ENCODE measurements at regions not wholly inside any gene's neighbourhood (a gene's known extent, or its start where the extent isn't known, plus 50 kb on each side); places are given as distances from the start of the nearest gene placed in this dataset.

GRCh38 chr10:130998642-130999041 is 312.9 kb downstream of the TCERG1L start:
- no peaks in the 10 kb centered on the region for H3K9me3 ChIP-seq (ENCODE audit: control insufficient read depth, low read length, poor library complexity, severe bottlenecking)
- ATAC-seq (no peak), DNase-seq (no peak)
- no peak overlapping the region for H3K27ac Mint-ChIP-seq
- no peak overlapping the region for H3K4me3 Mint-ChIP-seq
- no peaks in the 10 kb centered on the region for H3K36me3 Mint-ChIP-seq (ENCODE audit: low read depth)
- no peaks in the 10 kb centered on the region for H3K27me3 Mint-ChIP-seq
- H3K4me1 Mint-ChIP-seq = no peaks in the 10 kb centered on the region

- H3K27me3 Mint-ChIP-seq = no peaks in the 10 kb centered on the region
- DNase-seq = no peak
Observed at GRCh38 chr10:130999376-131000202, 311.9 kb downstream of the TCERG1L start.

DNA sequence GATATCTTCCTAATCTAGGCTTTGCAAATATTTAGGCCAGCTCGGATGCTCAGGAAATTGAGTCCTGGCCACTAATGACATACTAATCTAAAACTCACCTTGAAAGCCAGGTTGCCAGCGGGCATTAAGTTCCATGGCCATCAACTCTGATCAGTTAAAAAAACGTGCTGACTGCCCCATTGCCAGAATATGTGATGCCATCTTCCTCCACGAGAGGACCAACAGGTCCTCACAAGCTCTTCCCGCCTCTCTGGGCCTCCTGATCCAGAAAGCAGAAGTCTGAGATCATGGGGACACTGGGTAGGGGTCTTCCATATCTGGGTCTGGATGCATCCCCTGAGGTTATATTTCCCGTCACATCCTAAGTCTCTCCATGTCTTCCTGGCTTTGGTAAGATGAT is 311.3 kb downstream of the TCERG1L start:
- DNase-seq = no peak
- Mint-ChIP-seq H3K27me3 (no peaks in the 10 kb centered on the region), H3K27ac (no peak overlapping the region), H3K4me1 (no peaks in the 10 kb centered on the region), H3K4me3 (no peak overlapping the region), H3K36me3 (ENCODE audit: low read depth) (no peaks in the 10 kb centered on the region)
- H3K9me3 ChIP-seq (ENCODE audit: control insufficient read depth, low read length, poor library complexity, severe bottlenecking) = no peaks in the 10 kb centered on the region
- ATAC-seq = no peak

More at GRCh38 chr10:130999376-131000202, 311.9 kb downstream of the TCERG1L start:
- Mint-ChIP-seq H3K27ac (no peak overlapping the region), H3K4me1 (no peaks in the 10 kb centered on the region), H3K36me3 (ENCODE audit: low read depth) (no peaks in the 10 kb centered on the region), H3K4me3 (no peak overlapping the region)
- ATAC-seq = no peak
- H3K9me3 ChIP-seq (ENCODE audit: control insufficient read depth, low read length, poor library complexity, severe bottlenecking) = no peaks in the 10 kb centered on the region

DNA sequence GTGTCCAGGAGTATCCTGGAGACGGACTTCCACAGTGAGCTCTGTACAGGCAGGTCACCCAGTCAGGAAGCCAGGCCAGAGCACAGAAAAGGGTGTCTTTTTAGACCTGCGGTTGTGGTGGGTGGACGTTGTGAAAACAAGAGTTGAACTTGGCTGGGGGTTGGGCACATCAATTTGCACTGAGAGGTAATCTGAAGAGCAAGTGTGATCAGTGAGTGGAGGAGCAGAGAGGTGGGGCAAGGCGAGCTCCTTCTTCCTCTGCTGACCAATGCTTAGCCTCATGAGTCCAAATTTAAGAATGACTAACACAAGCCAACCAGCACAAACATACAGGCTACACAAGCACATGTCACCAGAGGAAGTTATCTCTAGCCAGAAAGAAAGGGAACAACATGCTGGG is 310.8 kb downstream of the TCERG1L start:
- Mint-ChIP-seq H3K4me3 (no peak overlapping the region), H3K27me3 (no peaks in the 10 kb centered on the region), H3K36me3 (ENCODE audit: low read depth) (no peaks in the 10 kb centered on the region), H3K27ac (no peak overlapping the region), H3K4me1 (no peaks in the 10 kb centered on the region)
- H3K9me3 ChIP-seq (ENCODE audit: control insufficient read depth, low read length, poor library complexity, severe bottlenecking) = no peaks in the 10 kb centered on the region
- no peak for DNase-seq
- no peak for ATAC-seq

DNA sequence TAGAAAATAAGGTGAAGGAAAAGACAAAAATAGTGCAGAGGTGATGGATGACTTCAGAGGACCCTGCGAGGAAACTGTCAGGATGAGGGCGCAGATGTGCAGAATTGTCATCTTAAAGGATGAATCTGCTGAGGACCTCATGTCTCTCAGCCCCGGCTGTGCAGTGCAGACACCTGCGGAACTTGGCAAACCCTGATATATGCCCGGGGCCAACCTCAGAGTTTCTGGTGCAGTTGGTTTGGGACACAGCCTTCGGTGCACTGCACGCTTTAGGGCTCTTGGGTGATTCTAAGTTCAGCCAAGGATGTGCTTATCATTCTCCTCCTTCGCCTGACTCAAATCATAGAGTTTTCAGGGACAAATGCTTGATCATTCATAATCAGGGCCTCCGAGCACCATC is 310.1 kb downstream of the TCERG1L start:
- no peaks in the 10 kb centered on the region for H3K4me1 Mint-ChIP-seq
- no peaks in the 10 kb centered on the region for H3K9me3 ChIP-seq (ENCODE audit: control insufficient read depth, low read length, poor library complexity, severe bottlenecking)
- no peaks in the 10 kb centered on the region for H3K27me3 Mint-ChIP-seq
- DNase-seq = no peak
- no peaks in the 10 kb centered on the region for H3K36me3 Mint-ChIP-seq (ENCODE audit: low read depth)
- no peak overlapping the region for H3K4me3 Mint-ChIP-seq
- H3K27ac Mint-ChIP-seq = no peak overlapping the region
- no peak for ATAC-seq

- Mint-ChIP-seq H3K27ac (no peak overlapping the region), H3K36me3 (ENCODE audit: low read depth) (no peaks in the 10 kb centered on the region), H3K4me1 (no peaks in the 10 kb centered on the region), H3K4me3 (no peak overlapping the region), H3K27me3 (peaks cover 2% of the 10 kb centered on the region)
- no peaks in the 10 kb centered on the region for H3K9me3 ChIP-seq (ENCODE audit: control insufficient read depth, low read length, poor library complexity, severe bottlenecking)
- DNase-seq (no peak), ATAC-seq (no peak)
Observed at GRCh38 chr10:131002031-131002861, 309.3 kb downstream of the TCERG1L start.

DNA sequence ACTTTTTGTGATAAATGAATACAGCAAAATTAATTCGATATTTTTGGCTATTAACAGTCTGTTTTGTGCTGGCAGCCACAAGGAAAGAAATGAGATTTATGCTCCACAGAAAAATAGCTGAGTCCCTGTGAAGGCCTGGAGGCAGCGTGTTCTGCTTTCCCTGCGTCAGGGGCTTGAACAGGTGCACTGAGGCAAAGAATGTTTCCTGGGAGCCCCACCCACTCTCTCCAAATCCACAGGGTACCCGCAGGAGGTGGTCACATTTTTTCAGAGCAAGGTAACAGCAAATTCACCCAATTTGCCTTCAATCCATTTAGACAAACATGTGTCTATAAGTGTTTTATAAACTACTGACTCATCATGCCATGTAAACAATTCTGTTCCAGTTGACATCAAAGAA is 308.1 kb downstream of the TCERG1L start:
- H3K9me3 ChIP-seq (ENCODE audit: control insufficient read depth, low read length, poor library complexity, severe bottlenecking) = no peaks in the 10 kb centered on the region
- Mint-ChIP-seq H3K27ac (no peak overlapping the region), H3K4me3 (no peak overlapping the region), H3K4me1 (no peaks in the 10 kb centered on the region), H3K27me3 (peaks cover 7% of the 10 kb centered on the region), H3K36me3 (ENCODE audit: low read depth) (no peaks in the 10 kb centered on the region)
- ATAC-seq (no peak), DNase-seq (no peak)

- no peak for ATAC-seq
- H3K9me3 ChIP-seq (ENCODE audit: control insufficient read depth, low read length, poor library complexity, severe bottlenecking) = no peaks in the 10 kb centered on the region
Observed at GRCh38 chr10:131004276-131004675, 307.2 kb downstream of the TCERG1L start.

GRCh38 chr10:131006458-131007256 is 304.9 kb downstream of the TCERG1L start:
- Mint-ChIP-seq H3K36me3 (ENCODE audit: low read depth) (no peaks in the 10 kb centered on the region), H3K27ac (no peak overlapping the region), H3K27me3 (peaks cover 7% of the 10 kb centered on the region), H3K4me3 (no peak overlapping the region), H3K4me1 (no peaks in the 10 kb centered on the region)
- no peak for ATAC-seq
- H3K9me3 ChIP-seq (ENCODE audit: control insufficient read depth, low read length, poor library complexity, severe bottlenecking) = no peaks in the 10 kb centered on the region
- DNase-seq = no peak

More at GRCh38 chr10:131004276-131004675, 307.2 kb downstream of the TCERG1L start:
- H3K36me3 Mint-ChIP-seq (ENCODE audit: low read depth) = no peaks in the 10 kb centered on the region
- no peaks in the 10 kb centered on the region for H3K4me1 Mint-ChIP-seq
- peaks cover 7% of the 10 kb centered on the region for H3K27me3 Mint-ChIP-seq
- H3K4me3 Mint-ChIP-seq = no peak overlapping the region
- no peak overlapping the region for H3K27ac Mint-ChIP-seq
- DNase-seq = no peak

DNA sequence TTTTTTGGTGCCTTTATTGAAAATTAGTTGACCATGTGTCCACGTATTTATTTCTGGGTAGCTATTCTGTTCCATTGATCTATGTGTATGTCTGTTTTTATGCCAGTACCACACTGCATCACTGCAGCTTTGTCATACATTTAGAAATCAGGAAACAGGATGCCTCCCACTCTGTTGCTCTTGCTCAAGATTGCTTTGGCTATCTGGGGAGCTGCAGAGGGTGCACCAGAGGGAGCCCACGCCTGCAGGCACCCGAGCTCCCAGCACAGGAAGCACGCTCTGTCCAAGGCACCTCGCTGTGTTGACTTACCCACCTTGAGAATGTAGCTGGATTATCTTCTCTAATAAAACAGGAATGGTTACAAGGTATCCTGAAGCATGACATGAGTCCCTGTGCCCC is 301.7 kb downstream of the TCERG1L start:
- H3K27ac Mint-ChIP-seq = no peak overlapping the region
- H3K4me1 Mint-ChIP-seq = no peaks in the 10 kb centered on the region
- H3K4me3 Mint-ChIP-seq = no peak overlapping the region

DNA sequence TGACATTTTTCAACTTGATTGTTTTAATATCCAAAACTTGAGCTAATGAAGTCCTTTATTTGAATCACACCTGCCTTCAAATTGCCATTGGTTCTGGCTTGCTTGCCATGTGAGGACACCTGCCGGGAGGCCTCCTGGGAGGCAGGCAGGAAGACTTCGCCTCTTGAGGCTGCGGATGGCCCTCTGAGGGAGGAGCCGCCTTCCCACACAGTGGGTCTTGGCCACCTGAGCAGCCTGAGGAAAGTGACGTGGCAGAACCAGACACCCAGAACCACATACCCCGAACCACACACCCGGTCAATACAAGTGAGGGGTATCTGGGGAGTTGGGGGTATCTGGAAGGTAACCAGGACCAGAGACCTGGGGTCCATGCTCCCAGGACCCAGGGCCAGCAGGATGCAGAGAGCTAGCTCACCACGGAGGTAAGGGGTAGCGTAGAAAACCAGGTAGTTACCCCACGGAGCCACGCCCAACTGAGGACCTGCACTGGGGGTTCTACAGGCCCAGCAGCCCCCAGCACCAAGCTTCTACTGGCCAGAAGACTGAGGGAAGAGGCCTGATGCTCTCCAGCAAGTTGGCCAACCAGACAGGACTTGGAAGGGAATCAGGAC is 300.5 kb downstream of the TCERG1L start:
- Mint-ChIP-seq H3K36me3 (ENCODE audit: low read depth) (peaks cover 3% of the 10 kb centered on the region), H3K27me3 (peaks cover 7% of the 10 kb centered on the region), H3K4me1 (no peaks in the 10 kb centered on the region), H3K27ac (no peak overlapping the region), H3K4me3 (no peak overlapping the region)
- DNase-seq (no peak), ATAC-seq (no peak)
- no peaks in the 10 kb centered on the region for H3K9me3 ChIP-seq (ENCODE audit: control insufficient read depth, low read length, poor library complexity, severe bottlenecking)

More for the DNA sequence above, 301.7 kb downstream of the TCERG1L start:
- H3K27me3 Mint-ChIP-seq = peaks cover 7% of the 10 kb centered on the region
- H3K36me3 Mint-ChIP-seq (ENCODE audit: low read depth) = no peaks in the 10 kb centered on the region
- no peak for ATAC-seq
- no peaks in the 10 kb centered on the region for H3K9me3 ChIP-seq (ENCODE audit: control insufficient read depth, low read length, poor library complexity, severe bottlenecking)
- DNase-seq = no peak

DNA sequence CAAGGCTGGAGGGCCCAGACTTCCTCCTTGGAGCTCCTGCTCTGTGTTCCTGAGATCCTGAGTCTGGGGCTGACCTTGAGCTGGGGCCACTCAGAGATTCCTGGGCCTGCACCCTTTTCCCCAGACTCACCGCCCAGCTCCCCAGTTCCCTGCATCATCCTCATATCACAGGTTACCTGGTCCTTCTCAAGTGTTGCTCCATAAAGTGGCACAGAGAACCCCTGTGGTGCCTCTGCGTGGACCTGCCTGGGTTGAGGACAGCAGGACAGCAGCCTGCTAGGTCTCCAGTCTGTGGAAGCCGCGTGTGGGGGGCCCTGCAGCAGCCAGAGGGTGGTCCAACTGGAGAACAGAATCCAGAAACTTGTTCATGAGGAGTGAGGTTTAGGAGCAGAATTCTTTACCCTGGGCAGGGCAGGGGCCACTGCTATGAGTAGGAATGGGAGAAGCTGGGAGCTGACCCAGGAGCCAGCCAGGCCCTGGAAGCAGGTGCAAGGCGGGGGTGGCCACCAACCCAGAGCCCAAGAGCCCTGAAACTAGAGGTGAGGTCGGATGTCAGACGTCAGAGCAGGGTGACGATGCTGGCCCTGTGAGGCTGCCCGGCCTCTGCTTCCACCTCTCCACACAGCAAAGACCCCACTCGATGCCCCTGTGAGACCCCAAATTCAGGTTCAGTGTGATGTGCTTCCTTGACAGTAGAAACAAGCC is 299.4 kb downstream of the TCERG1L start:
- no peaks in the 10 kb centered on the region for H3K4me1 Mint-ChIP-seq
- peaks cover 6% of the 10 kb centered on the region for H3K27me3 Mint-ChIP-seq
- no peaks in the 10 kb centered on the region for H3K9me3 ChIP-seq (ENCODE audit: control insufficient read depth, low read length, poor library complexity, severe bottlenecking)
- no peak overlapping the region for H3K27ac Mint-ChIP-seq
- no peak overlapping the region for H3K4me3 Mint-ChIP-seq
- ATAC-seq = no peak
- DNase-seq = no peak
- peaks cover 3% of the 10 kb centered on the region for H3K36me3 Mint-ChIP-seq (ENCODE audit: low read depth)

All from T-helper 17 cell (primary cell).